NOMO-1 treated with DMSO at 0.1 percent for 48 hours (cell line): ENCODE measurements at regions not wholly inside any gene's neighbourhood (a gene's known extent, or its start where the extent isn't known, plus 50 kb on each side); places are given as distances from the start of the nearest gene placed in this dataset.

Source experiments
- DNase-seq: peaks from one replicate; lab custom pipeline; 2025; ENCODE audit not compliant: unreplicated experiment; lab: John Stamatoyannopoulos, UW

DNA sequence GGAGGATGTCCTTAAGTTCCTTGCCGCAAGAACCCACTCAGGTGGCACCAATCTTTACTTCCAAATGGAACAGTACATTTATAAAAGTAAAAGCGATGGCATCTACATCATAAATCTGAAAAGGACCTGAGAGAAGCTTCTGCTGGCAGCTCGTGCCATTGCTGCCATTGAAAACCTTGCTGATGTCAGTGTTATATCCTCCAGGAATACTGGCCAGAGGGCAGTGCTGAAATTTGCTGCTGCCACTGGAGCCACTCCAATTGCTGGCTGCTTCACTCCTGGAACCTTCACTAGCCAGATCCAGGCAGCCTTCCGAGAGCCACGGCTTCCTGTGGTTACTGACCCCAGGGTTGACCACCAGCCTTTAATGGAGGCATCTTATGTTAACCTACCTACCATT, 191.7 kb downstream of the TRIM27 start:
- DNase-seq: no peak

DNA sequence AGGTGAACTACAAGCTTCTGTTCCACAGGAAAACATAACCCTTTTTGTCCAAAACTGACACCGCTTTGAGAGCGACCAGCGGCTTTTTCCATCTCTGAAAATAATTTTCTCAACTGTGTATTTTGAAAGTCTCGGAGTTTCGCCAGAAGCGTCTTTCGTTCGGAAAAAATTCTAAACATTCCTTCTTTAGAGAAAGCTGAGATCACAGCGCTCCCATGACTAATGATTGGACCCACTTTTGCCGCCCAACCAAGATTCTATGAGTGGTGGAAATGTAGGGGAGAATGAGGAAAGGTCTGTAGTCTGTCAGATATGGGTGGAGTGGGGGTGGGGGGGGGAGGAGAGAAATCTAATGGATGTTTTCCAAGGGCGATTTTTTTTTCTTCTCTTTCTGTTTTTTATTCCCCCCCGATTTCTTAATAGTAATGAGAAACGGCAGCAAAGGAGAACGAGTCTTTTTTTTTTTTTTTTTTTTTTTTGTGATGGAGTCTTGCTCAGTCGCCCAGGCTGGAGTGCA, 189.3 kb downstream of the TRIM27 start:
- DNase-seq: no peak

DNA sequence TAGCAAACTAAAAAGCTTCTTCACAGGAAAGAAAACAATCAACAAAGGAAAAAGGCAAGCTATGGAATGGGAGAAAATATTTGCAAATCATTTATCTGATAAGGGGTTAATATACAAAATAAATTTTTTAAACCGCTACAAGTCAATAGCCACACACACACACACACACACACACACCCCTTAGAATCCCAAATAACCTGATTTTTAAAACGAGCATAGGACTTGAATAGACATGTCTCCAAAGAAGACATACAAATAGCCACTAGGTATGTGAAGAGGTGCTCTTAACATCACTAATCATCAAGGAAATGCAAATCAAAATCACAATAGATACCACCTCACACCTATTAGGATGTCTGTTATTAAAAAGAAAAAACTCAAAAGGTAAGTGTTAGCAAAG, 187.7 kb downstream of the TRIM27 start:
- no peak for DNase-seq

DNA sequence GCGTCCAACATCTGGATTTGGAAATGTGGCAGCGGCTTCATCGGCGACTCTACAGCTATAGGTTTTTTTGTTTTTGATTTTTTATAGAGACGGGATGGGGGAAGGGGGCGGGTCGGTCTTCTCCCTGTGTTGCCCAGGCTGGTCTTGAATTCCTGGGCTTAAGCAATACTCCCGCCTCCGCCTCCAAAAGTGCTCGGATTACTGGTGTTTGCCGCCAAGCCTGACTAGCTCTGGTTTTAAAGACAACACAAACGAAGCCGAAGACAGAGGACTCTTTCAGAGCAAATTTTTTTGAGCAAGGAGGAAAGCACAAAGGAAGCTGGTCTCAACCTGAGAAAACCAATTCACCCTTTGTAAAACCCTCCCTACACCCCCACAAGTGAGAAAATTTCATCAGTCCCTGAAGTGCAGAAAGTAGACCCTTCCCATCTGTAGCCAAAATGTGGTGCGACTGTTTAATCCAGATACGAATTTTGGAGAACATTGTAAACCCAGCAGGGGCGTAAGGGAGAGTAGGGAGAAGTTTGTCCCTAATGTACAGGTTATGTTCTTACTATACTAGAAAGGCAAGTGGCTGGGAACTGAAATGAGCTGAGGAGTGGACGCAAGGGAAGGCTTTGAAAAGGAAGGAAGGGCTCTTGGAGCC, 185.9 kb downstream of the TRIM27 start:
- no peak for DNase-seq

DNA sequence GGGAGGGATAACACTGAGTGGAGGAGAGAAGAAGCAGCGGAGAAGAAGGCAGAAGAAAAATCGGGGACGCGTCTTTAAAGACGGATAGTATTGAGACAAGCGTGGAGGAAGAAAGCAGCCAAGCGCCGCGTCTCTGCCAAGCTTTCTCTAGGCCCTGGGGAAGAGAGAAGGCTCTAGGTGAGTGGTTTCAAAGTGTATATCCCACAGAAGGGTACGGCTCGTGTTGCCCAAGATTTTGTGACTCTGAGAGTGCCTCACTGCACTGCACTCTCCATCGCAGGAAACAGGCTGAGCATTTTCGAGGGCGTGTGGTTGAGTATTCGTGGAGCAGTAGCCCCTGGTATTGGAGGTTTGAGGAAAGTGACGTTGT, 185.4 kb downstream of the TRIM27 start:
- no peak for DNase-seq

DNA sequence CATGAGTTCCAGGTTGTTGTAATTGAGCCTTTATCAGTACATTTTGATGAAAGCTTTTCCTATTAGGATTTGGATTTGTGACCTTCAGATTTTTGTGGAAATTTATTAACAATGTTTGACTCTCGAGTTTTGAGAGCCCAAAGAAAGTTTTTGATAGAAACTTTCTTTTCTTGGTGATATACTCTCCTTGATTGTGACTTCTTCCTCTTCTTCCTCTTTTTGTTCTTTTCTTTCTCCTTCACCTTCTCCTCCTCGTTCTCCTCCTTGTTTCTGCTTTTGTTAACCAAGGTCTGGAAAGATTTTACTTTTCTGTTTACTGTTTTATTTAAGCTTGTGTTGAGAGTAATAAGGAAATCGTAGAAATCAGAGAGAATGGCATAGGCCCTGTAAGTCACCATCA, 182.4 kb downstream of the TRIM27 start:
- DNase-seq: no peak

DNA sequence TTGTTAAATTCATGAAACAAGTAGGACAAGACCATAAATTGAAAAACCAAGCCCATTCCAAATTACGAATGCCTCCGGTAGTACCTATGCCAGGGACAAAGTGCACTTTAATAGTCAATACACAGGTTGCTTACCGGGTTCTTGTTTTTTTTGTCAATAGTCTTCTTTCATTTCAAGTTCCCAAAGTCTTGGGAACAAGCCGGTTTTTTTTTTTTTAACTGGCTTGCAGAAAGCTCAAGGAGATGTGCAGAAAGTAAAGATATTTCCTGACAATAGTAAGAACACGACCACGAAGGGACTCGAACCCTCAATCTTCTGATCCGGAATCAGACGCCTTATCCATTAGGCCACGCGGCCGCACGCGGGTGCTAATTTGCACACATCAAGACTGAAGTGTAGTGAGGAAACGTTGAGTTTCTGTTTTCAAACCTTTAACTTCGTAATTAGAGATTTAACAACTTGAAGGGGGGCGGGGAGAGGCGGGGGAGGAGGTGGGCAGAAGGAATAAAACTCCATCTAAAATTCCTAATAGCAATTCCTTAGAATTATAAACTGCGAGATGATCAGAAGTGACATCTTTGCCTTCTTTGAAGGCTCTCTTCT, 181.0 kb downstream of the TRIM27 start:
- no peak for DNase-seq

DNA sequence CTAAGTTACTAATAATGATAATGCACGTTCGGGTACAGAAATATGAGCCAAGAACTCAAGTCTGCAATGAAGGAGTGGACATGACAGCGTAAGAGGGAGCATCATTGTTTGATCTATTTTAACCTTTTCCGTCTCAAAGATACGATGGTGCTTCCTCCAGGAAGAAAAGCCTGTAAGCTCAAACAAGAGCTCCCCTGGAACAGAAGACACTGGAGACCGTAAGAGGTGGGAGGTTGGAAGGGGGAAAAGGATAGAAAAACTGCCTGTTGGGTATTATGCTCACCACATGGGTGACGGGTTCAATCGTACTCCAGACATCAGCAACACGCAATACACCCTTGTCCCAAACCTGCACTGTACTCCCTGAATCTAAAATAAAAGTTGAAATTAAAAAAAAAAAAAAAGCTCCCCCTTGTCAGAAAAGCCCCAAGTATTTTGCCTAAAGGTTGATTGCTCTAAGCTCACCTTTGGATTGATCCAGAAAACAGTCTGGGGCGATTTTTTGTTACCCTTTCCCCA, 180.5 kb downstream of the TRIM27 start:
- no peak for DNase-seq

DNA sequence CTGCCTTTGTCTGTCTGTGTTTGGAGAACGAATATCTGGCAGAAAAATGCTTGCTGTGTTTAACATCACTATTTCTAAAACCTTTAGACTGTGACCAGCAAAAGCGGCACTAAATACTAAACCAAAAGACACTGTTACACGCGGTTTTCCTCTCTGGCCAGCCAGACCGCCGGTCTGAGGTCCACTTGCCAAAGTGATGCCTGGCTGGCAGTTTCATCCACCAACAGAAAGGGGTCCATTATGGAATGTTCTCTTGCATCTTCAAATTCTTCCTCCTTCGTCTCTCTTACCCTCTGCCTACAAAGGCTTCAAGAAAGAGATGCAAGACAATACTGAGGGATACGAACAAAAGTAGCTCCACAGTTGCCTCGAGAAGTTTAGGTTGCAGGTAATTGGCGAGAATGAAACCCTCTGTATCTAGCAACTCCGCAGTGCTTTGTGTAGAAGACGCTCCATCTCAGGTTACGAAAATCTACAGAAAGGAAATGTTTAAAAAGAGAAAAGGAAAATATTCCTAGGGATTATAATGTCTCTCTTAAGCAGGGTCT, 176.6 kb downstream of the TRIM27 start:
- DNase-seq: no peak

DNA sequence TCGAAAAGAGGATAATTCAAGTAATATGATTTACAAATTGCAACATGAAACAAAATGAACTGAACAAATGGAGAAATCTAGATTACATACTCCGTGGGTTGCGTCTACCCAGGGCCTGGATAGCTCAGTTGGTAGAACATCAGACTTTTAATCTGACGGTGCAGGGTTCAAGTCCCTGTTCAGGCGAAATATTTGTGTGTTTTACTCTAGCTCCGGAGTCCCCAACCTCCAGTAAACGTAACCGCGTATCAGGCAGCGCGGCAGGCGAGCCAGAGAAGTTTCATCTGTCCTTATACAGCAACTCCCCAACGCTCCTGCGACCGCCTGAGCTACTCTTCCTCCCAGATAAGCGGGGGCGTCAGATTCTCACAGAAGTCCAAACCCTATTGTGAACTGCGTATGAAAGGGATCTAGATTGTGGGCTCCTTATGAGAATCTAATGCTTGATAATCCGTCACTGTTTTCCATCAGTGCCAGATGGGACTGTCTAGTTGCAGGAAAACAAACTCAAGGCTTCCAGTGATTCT, 176.1 kb downstream of the TRIM27 start:
- no peak for DNase-seq

DNA sequence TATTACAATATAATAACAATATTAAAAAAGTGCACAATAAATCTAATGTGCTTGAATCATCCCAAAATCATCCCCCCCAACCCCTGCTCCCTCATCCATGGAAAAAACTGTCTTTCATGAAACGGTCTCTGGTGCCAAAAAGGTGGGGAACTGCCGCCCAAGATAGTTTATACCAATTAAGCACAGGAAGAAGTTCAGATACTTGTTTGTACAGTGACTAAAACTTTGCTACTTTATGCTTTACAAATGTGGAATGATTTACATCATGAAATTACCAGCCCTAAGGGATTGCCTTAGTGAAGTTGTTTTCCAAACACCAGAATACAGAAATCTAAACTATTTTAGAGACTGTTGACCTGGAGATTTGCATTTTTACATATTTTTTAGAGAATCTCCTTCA, 175.6 kb downstream of the TRIM27 start:
- no peak for DNase-seq

DNA sequence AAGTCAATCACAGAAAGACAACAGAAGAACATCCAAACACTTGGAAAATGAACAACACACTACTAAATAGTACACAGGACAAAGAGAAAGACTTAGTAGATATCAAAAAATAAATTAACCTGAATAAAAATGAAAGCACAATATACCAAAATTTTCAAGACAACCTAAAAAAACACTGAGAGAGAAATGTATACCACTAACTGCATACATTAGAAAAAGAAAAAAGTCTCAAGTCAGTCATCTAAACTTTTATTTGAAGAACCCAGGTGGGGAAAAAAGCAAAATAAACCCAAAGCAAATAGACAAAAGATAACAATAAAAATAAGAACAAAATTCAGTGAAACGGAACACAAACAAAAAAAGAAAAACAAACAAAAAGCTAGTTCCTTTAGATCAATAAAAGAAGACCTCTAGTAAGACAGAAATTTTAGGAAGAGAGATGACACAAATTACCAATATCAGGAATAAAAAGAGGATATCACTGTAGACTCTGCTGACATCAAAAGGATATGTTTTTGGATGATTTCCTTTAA, 172.8 kb downstream of the TRIM27 start:
- no peak for DNase-seq

DNA sequence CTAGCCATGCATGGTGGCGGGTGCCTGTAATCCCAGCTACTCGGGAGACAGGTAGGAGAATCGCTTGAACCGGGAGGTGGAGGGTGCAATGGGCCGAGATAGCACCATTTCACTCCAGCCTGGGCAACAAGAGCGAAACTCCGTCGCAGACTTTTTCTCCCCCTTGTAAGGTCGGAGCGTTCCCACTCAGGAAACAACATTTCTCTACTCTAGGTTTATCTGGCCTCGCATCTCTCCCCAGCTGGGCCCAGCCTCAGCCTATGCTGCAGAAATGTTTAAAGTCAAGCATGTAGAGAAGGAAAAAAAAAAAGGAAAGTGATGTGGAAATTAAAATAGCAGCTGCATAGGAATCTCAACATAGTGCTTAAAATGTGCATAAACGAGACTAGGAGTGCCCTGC, 172.3 kb downstream of the TRIM27 start:
- DNase-seq: no peak

DNA sequence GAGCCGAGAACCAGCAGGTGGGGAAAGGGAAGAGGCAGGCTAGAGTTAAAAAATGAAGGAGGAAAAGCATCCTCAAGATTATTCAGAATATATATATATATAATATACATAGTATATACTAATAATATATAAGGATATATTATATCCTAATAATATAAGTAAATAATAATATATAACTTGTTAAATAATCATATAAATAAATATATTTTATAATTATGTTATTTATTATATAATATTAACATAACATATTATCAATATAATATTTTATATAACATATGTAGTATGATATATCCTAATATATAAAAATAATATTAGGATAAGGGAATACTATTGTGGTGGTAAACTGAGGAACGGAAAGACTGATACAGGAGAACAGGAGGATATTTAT, 171.8 kb downstream of the TRIM27 start:
- DNase-seq: no peak

DNA sequence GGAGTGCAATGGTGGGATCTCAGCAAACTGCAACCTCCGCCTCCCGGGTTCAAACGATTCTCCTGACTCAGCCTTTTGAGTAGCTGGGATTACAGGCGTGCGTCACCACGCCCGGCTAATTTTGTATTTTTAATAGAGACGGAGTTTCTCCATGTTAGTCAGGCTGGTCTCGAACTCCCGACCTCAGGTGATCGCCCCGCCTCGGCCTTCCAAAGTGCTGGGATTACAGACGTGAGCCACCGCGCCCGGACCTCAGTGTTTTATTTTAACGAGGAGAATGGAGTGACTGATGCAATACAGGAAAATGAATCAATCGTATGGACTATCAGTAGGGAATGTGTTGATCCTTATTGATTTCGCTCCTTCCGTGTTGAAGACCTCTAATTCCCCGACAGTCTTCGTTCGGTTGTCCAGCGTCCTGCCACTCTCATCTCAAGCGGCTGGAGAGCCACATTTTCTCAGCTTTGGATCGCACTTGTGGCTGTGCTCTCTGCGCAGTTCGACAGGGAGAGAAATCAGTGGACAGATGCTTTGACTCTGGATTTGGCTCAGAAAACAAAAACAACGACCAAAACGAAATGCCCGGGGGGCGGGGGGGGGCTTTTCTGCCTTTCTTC, 166.2 kb downstream of the TRIM27 start:
- no peak for DNase-seq

DNA sequence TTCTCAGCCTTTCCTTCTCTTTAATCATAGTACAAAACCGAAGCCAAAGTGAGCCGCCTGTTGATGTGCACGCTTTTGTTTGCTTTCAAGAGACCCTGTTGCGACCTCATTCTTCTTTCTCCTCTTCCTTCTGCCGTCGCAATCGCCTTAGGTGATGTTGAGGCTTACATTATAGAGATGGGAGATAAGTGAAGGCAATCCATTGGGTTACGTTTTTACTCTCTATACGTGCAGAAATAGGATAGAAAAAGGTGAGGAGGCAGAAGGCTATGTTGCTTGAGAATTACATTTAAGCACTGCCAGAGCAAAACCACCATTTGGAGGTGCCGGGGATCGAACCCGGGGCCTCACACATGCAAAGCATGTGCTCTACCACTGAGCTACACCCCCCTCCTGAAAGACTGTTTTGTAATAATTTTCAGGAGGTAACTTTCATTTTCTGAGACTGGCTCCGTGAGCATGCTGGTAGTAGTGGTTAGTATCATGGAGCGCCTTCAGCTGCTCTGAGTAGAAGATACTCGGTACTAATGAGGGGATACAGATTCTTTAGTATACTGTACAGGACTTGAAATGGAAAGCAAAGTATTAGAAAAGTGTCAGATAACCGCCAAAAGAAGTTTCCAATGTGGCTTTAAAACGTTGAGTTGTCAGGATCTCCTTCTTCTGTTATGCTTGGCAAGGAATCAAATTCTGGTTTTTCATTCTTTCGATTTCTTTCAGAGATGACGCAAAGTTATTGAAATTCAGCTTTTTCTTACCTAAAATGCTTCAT, 165.6 kb downstream of the TRIM27 start:
- DNase-seq: no peak

DNA sequence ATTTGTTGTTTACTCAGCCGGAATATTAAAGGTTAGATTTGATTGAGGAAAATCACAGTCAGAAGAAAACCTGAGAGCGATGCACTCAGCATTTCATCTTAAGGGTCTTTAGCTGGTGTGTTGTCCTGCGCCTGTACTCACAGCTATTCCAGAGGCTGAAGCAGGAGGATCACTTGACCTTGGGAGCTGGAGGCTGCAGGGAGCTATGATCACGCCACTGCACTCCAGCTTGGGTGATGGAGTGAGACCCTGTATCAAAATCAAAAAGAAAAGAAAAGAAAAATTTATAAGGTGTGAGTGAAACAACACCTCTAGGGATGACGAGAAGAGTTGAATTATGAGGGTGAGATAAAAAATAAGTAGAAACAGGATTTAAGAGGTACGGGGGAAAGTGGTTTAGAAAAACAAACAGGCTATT, 165.0 kb downstream of the TRIM27 start:
- DNase-seq: no peak

DNA sequence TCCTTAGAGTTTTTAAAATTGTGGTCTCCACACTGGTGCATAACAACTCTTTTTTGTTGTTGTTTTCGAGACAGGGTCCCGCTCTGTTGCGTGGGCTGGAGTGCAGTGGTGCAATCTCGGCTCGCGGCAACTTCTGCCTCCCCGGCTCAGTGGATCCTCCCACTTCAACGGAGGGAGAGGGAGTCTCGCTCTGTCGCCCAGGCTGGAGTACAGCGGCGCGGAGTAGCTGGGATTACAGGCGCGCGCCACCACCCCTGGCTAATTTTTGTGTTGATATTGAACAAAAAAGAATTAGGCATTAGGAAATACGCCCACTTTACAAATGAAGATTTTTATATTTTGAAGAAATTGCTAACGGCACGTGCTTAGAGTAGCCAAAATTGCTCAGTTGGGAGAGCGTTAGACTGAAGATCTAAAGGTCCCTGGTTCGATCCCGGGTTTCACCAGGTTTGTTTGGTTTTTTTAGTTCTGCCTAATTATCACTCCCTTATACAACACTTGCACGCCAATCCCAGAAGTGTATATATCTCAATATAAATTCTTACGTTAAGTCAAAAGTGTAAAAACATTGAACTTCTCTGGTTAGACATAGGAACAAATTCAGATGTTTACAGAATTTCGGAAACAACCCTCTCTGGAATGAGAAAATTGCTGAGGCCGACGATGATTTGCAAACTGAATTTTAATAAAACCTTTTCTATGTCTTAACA, 159.6 kb downstream of the TRIM27 start:
- no peak for DNase-seq

DNA sequence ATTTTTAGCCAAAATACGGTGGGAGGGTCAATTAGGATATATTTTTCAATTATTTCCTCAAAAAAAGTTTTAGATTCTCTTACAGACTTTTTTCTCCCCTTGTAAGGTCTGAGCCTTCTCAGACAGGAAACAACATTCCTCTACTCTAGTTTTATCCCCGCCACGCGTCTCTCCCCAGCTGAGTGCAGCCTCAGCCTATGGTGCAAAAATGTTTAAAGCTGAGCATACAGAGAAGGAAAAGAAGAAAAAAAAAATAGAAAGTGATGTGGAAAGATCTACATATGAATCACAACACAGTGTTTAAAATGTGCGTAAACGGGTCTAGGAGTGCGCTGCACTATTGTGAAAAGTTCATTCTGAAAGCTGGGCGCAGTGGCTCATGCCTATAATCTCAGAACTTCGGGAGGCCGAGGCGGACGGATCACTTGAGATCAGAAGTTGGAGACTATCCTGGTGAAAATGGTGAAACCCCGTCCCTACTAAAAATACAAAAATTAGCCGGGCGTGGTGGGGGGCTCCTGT, 159.0 kb downstream of the TRIM27 start:
- no peak for DNase-seq

DNA sequence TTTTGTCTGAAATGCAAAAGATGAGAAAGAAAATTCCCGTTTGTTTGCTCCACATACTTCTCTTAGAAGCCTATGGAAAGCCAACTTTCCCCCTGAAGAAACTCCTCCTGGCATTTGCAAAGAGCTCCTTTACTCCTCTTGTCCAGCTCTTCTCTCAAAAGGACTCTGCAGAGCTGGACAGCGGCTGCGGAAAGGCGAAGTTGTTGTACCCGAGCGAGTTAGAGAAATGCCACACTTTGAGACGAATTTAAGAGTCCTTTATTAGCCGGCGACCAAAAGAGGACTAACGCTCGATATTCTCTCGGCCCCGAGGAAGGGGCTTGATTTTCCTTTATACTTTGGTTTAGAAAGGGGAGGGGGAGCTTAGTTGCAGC, 157.8 kb downstream of the TRIM27 start:
- no peak for DNase-seq
